ENCODE measurements at regions not wholly inside any gene's neighbourhood (a gene's known extent, or its start where the extent isn't known, plus 50 kb on each side); places are given as distances from the start of the nearest gene placed in this dataset.
"Not testable (repeated sequence)": the region's sequence is repeated elsewhere in the genome, so short reads cannot be mapped to it uniquely, and the experiment has no call there.

DNA sequence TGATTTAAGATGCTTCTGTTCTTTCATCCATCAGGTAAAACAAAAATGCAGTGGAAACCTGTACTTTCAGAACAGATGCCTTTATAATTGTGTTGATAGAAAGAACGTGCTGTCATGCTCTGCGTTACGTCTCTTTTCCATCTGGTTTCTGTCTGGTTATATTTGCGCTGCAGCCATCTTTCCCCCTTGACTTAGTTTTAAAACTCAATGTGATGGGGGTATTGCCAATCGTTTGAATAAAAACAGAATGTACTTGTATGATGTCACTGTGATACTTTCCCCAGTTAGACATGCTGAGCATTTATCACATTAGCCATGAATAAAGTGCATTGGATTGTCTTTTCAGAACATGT, 508.6 kb downstream of the ADCYAP1 start:
- no peak for DNase-seq

DNA sequence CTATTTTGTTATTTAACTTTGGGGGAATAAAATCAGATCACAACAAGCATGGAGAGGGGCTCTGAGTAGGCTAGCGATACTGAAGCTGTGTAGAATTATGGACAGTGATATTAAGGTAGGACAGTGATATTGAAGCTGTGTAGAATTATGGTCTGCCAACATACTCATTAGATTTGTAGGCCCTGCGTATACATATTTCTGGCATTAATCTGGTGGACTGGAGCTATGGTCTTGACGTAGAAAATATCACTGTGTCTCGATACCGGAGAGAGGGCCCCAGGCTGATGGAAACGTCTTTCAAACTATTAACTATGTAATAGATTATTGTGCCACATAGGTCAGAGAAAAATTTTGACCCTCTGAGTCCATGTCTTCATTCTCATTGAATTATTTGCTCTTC, 511.4 kb downstream of the ADCYAP1 start:
- DNase-seq: no peak

DNA sequence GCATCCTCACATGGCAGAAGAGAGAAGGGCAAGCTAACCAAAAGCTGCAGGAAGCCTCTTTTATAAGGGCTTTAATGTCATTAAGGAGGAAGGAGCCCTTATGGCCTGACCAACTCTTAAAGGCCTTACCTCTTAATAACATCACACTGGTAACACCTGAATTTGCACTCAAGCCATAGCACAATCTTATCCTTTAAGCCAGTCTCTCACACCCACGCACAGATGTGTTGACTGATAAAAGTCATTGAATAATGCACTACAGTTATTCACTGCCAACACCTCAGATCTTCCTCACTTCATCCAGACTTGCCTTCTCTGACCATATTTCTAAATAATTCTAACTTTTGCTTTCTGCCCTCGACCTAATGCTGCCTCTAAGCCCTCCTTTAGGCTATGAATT, 516.8 kb downstream of the ADCYAP1 start:
- no peak for DNase-seq

DNA sequence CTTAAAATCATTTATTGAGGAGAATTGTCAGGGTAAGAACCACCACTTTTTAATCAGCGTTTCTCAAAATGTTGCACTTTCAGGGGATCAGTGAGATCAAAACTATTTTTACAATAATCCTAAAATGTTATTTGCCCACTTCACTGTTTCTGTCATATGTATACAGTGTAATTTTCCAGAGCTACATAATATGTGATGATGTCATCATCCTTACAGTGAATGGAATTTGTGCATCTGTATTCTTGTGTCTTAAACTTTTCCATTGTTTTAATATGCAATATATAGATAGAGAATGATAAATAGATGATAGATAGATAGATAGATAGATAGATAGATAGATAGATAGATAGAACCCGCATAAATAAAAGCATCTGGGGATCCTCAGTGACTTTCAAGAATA, 518.0 kb downstream of the ADCYAP1 start:
- DNase-seq: no peak

DNA sequence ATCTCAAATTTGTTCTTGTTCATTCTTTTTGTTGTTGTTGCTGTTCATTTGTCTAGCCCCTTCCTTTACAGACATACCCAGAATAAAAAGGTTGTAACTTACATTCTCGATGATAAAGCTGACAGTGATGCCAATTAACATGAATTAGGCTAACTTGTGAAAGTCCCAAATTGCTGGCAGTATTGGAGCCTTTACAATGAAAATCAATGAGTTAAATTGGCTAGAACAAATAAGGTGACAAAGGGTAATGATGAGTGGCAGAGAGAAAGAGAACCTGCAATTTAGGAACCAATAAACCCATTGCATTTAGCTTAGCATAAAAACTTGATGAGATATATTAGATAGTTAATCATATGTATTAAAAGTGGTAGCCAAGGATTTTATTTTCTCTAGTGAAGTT, 521.0 kb downstream of the ADCYAP1 start:
- no peak for DNase-seq

DNA sequence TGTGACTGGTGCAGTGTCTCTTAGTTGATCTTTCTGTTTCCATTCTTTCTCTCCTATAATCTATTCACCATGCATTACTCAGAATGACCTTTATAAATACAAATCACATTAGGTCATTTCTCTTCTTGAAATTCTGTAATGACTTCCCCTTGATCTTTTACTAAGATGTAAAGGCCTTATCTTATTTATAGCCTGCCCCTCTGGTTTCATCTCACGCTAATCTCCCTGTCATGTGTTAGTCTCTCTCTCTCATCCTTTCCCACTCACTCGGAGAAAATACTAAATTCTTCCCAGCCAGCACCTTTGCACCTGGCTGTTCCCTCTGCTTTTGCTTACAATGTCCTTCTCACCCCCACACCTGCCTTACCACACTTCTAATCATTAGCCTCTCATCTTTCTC, 530.8 kb downstream of the ADCYAP1 start:
- DNase-seq: no peak

DNA sequence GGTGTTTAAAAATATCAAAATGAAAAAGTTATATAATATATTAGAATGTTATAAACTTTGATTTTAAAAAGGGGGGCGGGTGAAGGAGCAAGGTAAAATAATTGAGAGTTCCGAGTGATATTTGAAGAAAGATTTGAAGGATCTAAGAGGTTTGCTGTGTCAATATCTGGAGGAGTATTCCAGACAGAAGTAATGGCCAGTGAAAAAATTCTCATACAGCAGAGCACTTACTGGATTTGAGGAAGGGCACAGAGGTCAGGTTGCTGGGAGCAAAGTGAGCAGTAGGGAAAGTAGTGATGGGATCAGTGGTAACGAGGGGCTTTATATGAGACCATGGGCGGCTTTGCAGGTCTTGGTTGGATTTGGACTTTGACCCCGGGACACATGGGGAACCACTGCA, 531.5 kb downstream of the ADCYAP1 start:
- DNase-seq: no peak

DNA sequence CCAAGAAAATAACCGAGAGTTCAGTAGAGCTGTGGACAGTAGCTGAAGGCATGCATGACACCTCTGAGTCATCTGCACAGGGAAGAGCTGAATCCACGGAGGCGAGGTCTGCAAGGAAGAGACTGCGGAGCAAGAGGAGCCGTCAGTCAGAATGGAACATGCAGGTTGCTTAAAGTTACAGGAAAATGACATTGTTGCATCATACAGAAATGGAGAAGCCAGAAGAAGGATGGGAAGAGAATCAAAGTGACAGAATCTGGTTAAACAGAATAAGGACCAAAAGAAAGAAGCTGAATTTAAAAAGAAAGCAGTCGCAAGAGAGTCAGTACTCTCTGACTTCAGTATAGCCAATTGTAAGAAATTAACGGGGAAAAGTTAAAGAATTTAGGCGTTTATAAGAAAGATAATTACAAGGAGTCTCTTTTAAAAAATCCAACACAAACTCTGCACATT, 533.8 kb downstream of the ADCYAP1 start:
- no peak for DNase-seq

DNA sequence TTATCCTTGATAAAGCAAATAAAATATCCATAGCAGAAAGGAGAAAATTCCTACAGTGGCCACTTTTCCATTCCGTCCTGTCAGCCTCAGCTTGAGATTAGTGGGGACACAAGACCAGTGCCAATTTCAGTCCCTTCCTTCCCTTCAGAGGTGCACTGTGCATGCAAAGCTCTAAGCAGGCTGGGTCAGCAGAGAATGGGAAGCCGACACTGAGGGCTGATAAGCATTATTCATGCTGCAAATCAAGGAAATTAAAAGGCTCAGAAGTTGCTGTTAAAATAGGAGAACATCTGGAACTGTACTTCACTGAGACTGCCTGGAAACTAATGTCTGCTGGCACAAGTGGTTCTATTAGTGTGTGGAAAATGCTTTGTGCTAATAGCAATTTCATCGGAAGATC, 534.3 kb downstream of the ADCYAP1 start:
- no peak for DNase-seq

DNA sequence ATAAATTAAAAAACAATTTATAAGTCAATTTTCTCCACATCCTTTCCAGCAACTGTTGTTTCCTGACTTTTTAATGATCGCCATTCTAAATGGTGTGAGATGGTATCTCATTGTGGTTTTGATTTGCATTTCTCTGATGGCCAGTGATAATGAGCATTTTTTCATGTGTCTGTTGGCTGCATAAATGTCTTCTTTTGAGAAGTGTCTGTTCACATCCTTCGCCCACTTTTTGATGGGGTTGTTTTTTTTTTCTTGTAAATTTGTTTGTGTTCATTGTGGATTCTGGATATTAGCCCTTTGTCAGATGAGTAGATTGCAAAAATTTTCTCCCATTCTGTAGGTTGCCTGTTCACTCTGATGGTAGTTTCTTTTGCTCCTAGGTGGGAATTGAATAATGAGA, 539.4 kb downstream of the ADCYAP1 start:
- DNase-seq: not testable (repeated sequence)

DNA sequence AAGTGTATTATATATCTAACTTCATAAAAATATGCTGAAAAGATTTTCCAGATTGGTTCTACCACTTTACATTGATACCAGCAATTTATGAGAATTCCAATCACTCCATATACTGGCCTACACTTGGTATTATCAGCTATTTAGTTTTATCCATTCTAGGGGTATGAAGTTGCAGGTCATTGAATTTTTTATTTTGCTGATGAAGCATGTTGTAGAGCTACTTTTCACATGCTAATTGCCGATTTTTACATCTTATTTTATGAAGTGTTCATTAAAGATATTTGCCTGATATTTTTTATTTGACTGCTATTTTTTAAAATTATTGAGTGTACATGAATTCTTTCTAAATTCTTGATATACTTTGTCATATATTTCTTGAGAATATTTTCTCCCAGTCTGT, 542.1 kb downstream of the ADCYAP1 start:
- no peak for DNase-seq

DNA sequence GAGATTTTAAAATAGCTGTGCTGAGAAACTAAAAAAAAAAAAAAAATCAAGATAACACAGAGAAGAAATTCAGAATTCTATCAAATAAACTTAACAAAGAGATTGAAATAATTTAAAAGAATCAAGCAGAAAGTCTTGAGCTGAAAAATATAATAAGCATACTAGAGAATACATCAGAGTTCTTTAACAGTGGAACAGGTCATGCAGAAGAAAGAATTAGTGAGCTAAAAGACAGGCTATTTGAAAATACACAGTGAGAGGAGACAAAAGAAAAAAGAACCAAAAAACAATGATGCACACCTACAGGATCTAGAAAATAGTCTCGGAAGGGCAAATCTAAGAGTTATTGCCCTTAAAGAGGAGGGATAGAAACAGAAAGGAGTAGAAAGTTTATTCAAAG, 548.1 kb downstream of the ADCYAP1 start:
- no peak for DNase-seq

DNA sequence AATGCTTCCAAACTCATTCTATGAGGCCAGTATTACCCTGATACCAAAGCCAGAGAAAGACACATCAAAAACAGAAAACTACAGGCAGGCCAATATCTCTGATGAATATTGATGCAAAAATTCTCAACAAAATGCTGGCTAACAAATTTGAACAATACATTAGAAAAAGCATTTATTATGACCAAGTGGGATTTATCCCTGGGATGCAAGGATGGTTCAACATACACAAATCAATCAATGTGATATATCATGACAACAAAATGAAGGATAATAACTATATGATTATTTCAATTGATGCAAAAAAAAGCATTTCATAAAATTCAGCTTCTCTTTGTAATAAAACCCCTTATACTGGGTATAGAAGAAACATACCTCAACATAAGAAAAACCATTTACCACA, 550.9 kb downstream of the ADCYAP1 start:
- DNase-seq: no peak

DNA sequence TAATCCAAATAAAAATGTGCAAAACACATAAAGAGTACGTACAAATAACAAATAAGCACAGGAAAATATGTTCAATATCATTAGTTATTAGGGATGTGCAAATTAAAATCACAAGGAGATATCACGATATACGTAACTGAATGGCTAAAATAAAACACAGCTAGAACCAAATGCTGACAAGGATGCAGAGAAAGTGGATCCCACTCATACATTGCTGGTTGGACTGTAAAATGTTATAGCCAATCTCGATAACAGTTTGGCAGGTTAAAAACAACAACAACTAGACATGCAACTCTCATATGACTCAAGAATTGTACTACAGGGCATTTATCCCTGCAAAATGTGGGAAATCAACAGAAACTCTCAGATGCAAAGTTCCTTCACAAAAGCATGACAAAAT, 553.9 kb downstream of the ADCYAP1 start:
- no peak for DNase-seq

DNA sequence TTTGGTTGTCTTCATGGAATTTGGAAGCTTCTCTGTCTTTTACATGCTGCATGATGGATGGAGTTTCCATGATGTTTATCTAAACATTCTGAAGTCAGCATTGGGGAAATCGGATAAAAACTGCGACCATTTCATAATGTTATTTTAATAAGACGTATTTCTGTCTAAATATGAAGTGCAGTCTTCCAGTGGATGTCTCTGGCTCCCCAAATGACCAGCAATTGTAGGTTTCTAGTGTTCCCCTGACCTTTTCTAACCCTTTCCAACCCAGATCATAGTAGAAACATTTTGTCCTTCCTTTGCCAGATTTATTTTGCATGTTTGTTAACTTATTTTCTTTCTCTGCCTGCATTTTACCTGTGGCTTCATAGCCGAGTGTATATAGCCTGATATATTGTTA, 559.3 kb downstream of the ADCYAP1 start:
- no peak for DNase-seq

DNA sequence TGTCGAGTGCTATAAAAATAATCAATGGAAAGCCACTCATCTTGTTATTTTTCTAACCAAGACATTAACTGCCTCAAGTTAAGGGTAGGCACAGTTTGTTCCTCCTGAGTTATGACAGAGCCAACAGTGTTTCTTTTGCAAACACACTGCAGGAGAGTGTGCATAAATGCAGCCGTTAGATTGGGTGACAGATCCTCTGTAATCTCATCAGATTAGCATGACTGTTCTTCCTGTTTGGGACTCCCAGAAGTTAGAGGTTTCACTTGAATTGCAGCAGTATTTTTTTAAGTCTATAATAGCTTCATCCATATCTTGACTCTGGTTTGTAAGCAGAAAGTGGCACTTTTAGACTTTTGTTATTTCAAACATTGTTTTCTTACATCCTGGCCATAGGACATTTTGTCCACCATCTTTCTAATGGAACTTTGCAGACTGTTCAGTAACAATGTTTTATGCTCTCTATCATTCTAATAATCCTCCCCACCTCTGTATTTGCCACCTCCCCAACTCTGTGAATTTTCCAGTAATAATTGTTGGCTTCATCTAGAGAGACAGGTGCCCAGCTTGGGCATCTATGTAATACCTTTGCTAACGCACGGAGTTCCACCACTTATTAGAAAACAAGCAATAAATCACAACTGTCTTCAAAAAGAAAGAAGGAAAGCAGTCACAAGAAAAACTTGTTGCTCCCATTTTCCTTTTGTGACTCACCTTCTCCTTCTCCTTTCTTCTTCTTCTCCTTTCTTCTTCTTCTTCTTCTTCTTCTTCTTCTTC, 560.0 kb downstream of the ADCYAP1 start:
- DNase-seq: no peak

DNA sequence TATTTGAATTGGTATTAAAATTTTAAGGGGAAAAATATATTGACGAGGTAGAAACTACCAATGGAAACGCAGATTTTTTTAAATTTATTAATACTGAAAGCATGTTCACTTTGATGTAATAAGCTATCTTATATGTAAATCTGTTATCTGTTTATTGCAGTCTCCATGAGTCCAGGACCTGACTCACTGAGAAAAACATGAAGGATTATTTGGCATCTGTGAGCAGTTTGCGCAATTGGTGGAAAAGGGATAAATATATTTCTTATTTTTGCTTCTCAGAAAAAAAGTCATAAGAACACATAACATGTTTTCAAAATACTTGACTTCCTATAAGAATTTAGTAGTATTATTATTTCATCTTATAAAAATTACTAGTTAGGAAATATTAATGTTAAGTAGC, 561.4 kb downstream of the ADCYAP1 start:
- no peak for DNase-seq

DNA sequence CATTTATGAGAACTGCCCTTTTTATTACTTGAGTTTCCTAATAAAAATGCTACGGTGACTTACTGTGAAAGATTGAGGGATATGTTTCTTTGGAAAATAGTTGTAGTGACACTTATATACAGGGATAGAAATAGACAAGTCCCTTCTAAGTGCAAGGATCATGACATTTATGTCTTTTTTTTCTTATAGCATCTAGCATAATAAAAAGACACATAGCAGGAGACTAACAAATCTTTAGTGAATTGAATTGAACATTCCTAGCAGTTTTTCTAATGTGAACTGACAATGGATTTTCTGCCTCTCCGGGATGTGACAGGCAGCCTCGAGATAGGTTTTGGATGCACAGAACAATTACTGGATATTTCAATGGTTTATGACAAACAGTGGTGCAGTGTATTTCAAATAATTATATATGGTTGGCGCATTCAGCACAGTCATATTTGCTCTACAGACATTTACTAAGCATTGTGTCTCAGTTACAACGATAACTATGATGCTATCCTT, 562.8 kb downstream of the ADCYAP1 start:
- no peak for DNase-seq

DNA sequence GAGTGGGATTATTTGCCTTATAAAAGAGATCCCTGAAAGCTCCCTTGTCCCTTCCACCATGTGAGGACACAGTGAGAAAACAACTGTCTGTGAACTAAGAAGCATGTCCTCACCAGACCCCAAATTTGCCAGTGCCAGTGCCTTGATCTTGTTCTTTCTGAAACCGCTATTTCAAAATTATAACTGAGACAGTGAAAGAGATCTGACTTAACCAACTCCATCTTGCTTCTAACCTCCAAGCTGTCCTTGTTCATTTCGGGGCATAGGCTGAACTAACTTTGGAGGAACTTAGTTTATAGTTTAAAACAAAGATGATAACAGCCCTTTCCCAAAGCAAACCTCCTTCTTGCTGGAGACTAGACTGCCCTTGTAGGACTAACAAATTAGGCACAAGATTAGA, 563.9 kb downstream of the ADCYAP1 start:
- DNase-seq: no peak

DNA sequence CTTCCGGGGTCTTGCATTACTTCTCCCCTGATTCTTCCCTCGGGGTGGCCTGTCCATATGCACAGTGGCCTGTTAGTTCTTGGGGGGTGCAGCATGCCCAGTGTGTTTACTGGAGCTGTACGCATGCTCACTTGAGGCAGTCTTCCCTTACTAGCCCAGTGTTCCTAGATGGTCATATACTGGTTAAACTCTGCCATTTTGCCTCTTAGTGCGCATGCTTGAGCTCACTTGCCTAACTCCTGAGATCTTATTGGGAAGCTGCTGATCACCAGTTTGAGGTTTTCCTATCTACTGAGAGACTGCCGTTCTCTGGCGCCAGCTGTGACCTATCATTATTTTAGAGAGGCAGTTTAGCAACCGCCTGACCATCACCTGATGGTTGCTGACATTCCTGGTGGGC, 571.2 kb downstream of the ADCYAP1 start:
- no peak for DNase-seq

DNA sequence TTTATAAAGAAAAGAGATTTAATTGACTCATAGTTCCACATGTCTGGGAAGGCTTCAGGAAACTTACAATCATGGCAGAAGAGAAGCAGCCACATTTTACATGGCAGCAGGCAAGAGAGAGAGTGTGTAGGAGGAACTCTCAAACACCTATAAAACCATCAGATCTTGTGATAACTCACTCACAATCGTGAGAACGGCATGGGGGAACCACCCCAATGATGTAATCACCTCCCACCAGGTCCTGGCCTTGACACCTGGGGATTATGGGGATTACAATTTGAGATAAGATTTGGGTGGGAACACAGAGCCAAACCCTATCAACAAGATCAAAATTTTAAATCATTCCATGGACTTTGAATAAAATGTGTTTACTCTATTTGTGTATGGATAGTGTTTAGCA, 575.6 kb downstream of the ADCYAP1 start:
- no peak for DNase-seq

DNA sequence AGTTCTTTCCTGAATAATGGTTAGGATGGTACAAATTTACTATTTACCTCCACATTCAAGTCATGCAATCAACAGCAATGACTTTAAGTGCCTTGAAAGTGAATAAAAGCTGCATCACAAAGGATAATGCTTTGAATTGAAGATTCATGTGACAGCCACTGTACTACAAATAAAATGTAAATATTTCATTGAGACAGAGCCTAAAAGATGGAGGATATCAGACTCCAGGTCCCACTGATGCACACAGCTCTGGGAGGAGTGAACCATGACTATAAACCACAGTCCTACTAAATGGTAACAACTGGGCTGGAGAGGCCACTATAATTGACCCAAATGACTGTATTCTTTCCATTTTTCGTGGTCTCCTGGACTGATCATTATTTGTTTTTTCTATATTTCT, 576.9 kb downstream of the ADCYAP1 start:
- no peak for DNase-seq

DNA sequence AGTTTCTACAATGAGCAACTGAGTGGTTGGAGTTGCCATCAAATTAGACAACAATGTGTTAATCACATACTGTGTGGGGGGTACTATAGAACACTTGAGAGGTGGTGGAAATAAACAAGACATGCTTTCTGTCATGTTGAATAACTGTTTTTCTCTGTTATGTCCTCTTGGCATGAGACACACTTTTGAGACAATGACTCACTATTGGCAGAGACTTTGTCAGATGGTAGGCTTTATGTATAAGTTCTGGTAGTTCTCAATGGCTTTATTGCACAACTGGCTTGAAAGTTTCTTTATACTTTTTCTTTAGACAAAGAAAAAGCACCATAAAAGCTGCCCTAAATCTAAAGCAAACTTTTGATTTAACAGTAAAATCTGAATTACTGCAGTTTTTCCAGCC, 578.7 kb downstream of the ADCYAP1 start:
- DNase-seq: no peak

DNA sequence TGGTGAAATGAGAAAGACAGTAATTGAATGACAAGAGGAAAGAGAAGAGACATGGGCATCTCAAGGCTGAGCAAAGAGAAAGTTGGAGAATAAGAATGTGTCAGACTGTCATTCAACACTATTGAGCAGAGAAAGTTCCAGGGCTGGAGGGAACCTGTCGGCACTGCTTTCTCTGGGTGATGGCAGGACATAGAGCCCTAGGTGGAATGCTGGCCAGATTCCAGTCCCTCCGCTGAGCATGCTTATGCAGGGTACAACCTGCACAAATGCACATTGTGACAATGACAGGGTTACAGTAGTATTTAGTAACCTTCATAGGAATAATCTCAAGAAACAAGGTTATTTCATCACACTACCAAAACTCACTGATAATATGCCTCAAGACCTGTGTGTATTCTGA, 582.8 kb downstream of the ADCYAP1 start:
- DNase-seq: no peak
